HL-60 (cell line): ENCODE measurements at regions not wholly inside any gene's neighbourhood (a gene's known extent, or its start where the extent isn't known, plus 50 kb on each side); places are given as distances from the start of the nearest gene placed in this dataset.

Experiments used
- DNase-seq, 2 experiments: peaks; one replicate each; pipeline ENCODE4 v3.0.0-alpha.2; 2010 to 2020; ENCODE audit warnings: low read depth in 1 of 2, low spot score in 1 of 2
- H3K27ac ChIP-seq: fragments of 250-450 bp; sonication (Bioruptor Pico); replicated peaks from 2 replicates; pipeline ENCODE4 v1.5.1; 2020; ENCODE audit warnings: mild to moderate bottlenecking, moderate library complexity
- H3K27me3 ChIP-seq: fragments of 250-450 bp; sonication (Bioruptor Pico); 2 replicates; pipeline ENCODE4 v1.5.1; 2021; ENCODE audit warnings: mild to moderate bottlenecking, moderate library complexity; ENCODE audit not compliant: insufficient read depth, poor library complexity, severe bottlenecking
- H3K4me3 ChIP-seq: replicated peaks from 2 replicates; pipeline ENCODE4 v1.5.1; 2011; ENCODE audit warnings: mild to moderate bottlenecking, control low read depth, low read length; ENCODE audit not compliant: insufficient read depth
- GABPA ChIP-seq: IDR thresholded peaks from 2 replicates; pipeline ENCODE4 v1.6.1; 2012; ENCODE audit warnings: low read depth
- POLR2AphosphoS5 ChIP-seq: IDR thresholded peaks from 2 replicates; pipeline ENCODE4 v1.6.1; 2012; ENCODE audit warnings: low read depth
- SPI1 ChIP-seq: IDR thresholded peaks from 2 replicates; pipeline ENCODE4 v1.6.1; 2012; ENCODE audit warnings: low read depth, mild to moderate bottlenecking, borderline replicate concordance
- TF ChIP-seq, protein P1 (sequence below): IDR thresholded peaks from 2 replicates; pipeline ENCODE4 v1.6.1; 2012; ENCODE audit warnings: low read depth; ENCODE audit not compliant: insufficient replicate concordance
- TF ChIP-seq, protein P2 (sequence below): IDR thresholded peaks from one replicate; pipeline ENCODE4 v1.5.1; 2011; ENCODE audit warnings: low read length, control low read depth, inconsistent platforms; ENCODE audit not compliant: insufficient read depth

DNA sequence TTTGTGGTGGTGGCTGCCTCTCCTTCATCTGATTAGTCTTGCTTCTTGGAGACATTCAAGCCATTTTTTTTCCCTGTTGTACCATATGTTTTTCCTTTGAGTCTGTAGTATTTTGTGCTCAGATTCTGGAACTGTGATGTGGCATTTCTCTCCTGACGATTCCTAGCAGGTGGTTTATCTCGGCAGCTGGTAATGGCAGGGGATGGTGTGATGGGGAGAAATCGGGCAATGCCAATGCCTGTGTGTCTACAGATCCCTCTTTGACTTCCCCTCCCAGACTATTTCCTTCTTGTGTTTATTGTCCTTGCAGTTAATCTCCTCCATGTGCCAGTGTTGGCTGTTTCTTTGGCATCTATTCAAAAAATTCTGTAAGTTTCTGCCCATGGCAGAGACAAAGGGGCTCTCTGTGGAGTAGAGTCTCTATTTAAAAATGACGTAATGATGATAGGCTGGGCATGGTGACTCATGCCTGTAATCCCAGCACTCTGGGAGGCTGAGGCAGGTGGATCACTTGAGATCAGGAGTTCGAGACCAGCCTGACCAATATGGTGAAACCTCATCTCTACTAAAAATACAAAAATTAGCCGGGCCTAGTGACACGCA is 90.2 kb upstream of the ERCC4 start:
- no peak for DNase-seq
- no peak overlapping the region for H3K27ac ChIP-seq
- no peak overlapping the region for H3K4me3 ChIP-seq
- no peaks in the 10 kb centered on the region for H3K27me3 ChIP-seq
- TF ChIP-seq, protein P1, sequence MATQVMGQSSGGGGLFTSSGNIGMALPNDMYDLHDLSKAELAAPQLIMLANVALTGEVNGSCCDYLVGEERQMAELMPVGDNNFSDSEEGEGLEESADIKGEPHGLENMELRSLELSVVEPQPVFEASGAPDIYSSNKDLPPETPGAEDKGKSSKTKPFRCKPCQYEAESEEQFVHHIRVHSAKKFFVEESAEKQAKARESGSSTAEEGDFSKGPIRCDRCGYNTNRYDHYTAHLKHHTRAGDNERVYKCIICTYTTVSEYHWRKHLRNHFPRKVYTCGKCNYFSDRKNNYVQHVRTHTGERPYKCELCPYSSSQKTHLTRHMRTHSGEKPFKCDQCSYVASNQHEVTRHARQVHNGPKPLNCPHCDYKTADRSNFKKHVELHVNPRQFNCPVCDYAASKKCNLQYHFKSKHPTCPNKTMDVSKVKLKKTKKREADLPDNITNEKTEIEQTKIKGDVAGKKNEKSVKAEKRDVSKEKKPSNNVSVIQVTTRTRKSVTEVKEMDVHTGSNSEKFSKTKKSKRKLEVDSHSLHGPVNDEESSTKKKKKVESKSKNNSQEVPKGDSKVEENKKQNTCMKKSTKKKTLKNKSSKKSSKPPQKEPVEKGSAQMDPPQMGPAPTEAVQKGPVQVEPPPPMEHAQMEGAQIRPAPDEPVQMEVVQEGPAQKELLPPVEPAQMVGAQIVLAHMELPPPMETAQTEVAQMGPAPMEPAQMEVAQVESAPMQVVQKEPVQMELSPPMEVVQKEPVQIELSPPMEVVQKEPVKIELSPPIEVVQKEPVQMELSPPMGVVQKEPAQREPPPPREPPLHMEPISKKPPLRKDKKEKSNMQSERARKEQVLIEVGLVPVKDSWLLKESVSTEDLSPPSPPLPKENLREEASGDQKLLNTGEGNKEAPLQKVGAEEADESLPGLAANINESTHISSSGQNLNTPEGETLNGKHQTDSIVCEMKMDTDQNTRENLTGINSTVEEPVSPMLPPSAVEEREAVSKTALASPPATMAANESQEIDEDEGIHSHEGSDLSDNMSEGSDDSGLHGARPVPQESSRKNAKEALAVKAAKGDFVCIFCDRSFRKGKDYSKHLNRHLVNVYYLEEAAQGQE: no peak

DNA sequence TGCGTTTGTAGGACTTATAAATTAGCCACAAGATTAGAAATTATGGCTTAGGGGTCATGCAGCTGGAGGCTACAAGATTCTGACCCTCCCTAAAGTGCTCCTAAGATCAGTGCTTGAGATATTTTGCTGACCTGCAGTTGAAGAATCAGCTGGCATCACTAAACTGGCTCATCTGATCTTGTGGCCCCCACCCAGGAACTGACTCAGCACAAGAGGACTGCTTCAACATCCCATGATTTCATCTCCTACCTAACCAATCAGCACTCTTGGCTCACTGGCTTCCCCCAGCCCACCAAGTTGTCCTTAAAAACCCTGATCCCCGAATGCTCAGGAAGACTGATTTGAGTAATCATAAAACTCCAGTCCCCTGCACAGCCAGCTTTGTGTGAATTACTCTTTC is 86.4 kb upstream of the ERCC4 start:
- no peak overlapping the region for H3K27ac ChIP-seq

DNA sequence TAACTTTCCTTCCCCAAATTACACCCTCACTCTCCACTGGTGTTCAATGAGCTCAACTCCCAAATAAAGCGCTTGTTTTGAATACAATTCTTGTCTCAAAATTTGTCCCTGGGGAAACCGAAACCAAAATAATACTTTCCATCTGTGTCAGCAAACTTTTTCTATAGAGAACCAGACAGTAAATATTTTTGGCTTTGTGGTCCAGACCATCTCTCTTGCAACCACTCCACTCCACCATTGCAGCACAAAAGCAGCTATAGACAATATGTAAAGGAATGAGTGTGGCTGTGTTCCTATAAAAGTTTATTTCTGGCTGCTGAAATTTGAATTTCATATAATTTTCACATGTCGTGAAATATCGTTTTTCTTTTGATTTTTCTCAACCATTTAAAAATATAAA is 84.6 kb upstream of the ERCC4 start:
- no peak overlapping the region for H3K4me3 ChIP-seq
- H3K27me3 ChIP-seq: no peaks in the 10 kb centered on the region
- no peak for DNase-seq
- TF ChIP-seq, protein P1: no peak
- TF ChIP-seq SPI1: no peak
- no peak for TF ChIP-seq GABPA
- TF ChIP-seq, protein P2, sequence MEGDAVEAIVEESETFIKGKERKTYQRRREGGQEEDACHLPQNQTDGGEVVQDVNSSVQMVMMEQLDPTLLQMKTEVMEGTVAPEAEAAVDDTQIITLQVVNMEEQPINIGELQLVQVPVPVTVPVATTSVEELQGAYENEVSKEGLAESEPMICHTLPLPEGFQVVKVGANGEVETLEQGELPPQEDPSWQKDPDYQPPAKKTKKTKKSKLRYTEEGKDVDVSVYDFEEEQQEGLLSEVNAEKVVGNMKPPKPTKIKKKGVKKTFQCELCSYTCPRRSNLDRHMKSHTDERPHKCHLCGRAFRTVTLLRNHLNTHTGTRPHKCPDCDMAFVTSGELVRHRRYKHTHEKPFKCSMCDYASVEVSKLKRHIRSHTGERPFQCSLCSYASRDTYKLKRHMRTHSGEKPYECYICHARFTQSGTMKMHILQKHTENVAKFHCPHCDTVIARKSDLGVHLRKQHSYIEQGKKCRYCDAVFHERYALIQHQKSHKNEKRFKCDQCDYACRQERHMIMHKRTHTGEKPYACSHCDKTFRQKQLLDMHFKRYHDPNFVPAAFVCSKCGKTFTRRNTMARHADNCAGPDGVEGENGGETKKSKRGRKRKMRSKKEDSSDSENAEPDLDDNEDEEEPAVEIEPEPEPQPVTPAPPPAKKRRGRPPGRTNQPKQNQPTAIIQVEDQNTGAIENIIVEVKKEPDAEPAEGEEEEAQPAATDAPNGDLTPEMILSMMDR: no peak
- TF ChIP-seq POLR2AphosphoS5: no peak
- no peak overlapping the region for H3K27ac ChIP-seq

More for the DNA sequence above, 86.4 kb upstream of the ERCC4 start:
- no peak for TF ChIP-seq POLR2AphosphoS5
- Histone ChIP-seq H3K4me3 (no peak overlapping the region), H3K27me3 (no peaks in the 10 kb centered on the region)
- no peak for DNase-seq

DNA sequence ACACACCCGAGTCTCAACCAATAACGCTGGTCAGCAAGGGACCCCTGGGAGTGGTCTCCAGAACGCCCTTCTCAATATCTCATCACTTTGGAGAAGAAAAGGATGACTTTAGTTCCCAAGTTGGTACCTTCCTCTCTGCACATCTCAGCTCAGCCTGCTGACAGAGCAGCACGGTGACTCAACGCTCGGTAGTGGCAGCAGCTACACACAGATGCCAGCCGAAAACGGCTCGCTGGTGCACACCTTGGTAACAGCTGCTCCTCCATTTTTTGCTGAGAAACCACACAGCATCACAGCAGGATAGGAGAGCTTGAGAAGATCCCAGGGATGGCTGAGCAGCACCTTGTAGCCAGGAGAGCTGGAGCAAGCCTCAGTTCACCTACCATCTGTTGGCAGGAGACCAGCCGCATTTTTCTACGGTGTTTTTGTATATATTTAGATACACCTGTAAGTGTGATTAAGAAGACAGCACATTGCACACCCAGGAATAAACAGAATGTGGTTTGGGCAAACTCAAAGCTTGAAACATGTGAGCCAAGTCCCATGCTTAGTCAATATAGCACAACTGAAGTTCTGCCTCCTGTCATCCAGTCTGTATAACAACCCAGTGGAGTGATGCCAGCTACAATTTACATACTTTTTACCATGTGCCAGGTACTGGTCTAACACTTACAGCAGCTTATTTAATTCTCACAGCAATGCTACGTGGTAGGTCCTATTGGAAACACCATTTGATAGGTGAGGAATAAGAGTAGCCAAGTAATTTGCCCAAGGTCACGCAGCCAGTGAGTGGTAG is 83.8 kb upstream of the ERCC4 start:
- no peak for DNase-seq
- Histone ChIP-seq H3K27me3 (no peaks in the 10 kb centered on the region), H3K4me3 (no peak overlapping the region), H3K27ac (no peak overlapping the region)
- TF ChIP-seq SPI1: no peak

DNA sequence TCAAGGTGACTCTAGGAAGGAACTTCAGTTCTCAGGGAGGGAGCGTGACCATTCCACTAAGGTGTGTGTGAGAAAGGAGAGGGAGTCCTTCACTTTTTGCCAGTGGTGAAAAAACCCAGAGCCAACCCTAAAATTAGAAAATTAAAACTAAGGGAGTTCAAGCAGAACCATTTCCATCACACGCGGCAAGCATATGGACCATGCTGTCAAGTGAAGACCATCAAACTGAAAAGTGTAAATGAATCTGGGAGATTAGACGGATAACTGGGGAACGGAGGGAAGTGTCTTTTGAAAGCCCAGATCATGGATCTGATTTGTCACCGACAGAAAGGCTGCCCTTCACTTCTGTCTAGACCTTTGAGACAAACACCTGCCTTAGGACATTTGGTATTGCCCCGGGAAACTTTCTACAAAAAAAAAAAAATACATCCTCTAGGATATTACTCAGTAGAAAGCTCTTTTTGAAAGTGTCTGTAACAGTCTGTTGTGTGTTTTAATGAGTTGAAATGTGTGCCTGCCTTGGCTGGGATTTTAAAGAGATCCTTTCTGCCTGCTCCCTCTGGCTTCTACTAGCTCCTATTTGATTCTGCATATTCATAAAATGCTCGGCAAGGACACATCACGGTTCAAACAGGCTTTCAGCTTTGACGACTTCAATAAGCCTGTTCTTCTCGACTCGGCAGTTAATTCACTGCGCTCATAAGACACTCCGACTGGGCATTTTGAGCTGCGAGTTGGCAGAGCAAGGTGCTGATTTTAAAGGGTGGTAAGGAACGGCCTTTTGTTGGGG is 81.4 kb upstream of the ERCC4 start:
- H3K4me3 ChIP-seq: no peak overlapping the region
- DNase-seq: no peak
- no peaks in the 10 kb centered on the region for H3K27me3 ChIP-seq
- no peak overlapping the region for H3K27ac ChIP-seq
- TF ChIP-seq SPI1: no peak
- TF ChIP-seq POLR2AphosphoS5: no peak
- TF ChIP-seq GABPA: no peak
- TF ChIP-seq, protein P2: no peak
- TF ChIP-seq, protein P1: no peak
